PC-3 (cell line): ENCODE measurements at regions not wholly inside any gene's neighbourhood (a gene's known extent, or its start where the extent isn't known, plus 50 kb on each side); places are given as distances from the start of the nearest gene placed in this dataset.

Experiments used
- ATAC-seq: fragments of 200-7000 bp; cut with Tn5 transposase; 2 replicates; pipeline ENCODE4 v1.9.1; 2020; ENCODE audit warnings: mild to moderate bottlenecking, moderate library complexity
- BruUV-seq: library from RNA; stranded (reverse); fragments of 400-500 nt; replicated peaks from 2 replicates; lab custom pipeline; 2021; lab: Mats Ljungman, UMichigan
- CTCF ChIA-PET: fragments of 300-600 bp; sonication (Branson Sonifier 250); formaldehyde crosslinking; loops from one replicate; lab custom pipeline; 2022; ENCODE audit warnings: antibody characterized with exemption; lab: Charles Lee
- POLR2A ChIA-PET: fragments of 300-600 bp; sonication (Branson Sonifier 250); formaldehyde crosslinking; loops from one replicate; lab custom pipeline; 2022; ENCODE audit warnings: antibody characterized with exemption; ENCODE audit not compliant: unreplicated experiment; lab: Charles Lee
- DNase-seq: peaks from one replicate; pipeline ENCODE4 v3.0.0-alpha.2; 2015
- H2AFZ ChIP-seq: fragments of 300-600 bp; sonication (generic); 2 replicates; pipeline ENCODE4 v1.6.0; 2016; ENCODE audit warnings: antibody characterized with exemption, low read length
- H3F3A ChIP-seq: fragments of 300-600 bp; sonication (generic); one replicate; pipeline ENCODE4 v1.6.0; 2017; ENCODE audit warnings: antibody characterized with exemption, low read length, control low read depth, mild to moderate bottlenecking; ENCODE audit not compliant: unreplicated experiment
- H3K27ac ChIP-seq: fragments of 300-600 bp; sonication (generic); 2 replicates; pipeline ENCODE4 v1.5.1; 2016; ENCODE audit warnings: mild to moderate bottlenecking, low read length
- H3K27me3 ChIP-seq: fragments of 300-600 bp; sonication (generic); 2 replicates; pipeline ENCODE4 v1.6.1; 2016; ENCODE audit warnings: low read length, mixed read lengths
- H3K36me3 ChIP-seq: fragments of 300-600 bp; sonication (generic); 2 replicates; pipeline ENCODE4 v1.6.1; 2016; ENCODE audit warnings: low read depth, mixed run types, low read length, mixed read lengths
- H3K4me1 ChIP-seq: fragments of 300-600 bp; sonication (generic); 2 replicates; pipeline ENCODE4 v1.5.1; 2016; ENCODE audit warnings: low read length; ENCODE audit not compliant: insufficient read depth
- H3K4me2 ChIP-seq: fragments of 300-600 bp; sonication (generic); 2 replicates; pipeline ENCODE4 v1.6.0; 2016; ENCODE audit warnings: low read length
- H3K4me3 ChIP-seq: fragments of 300-600 bp; sonication (generic); 2 replicates; pipeline ENCODE4 v1.5.1; 2016; ENCODE audit warnings: mild to moderate bottlenecking, low read length, mixed read lengths
- H3K79me2 ChIP-seq: fragments of 300-600 bp; sonication (generic); 2 replicates; pipeline ENCODE4 v1.6.1; 2017; ENCODE audit warnings: low read length, mixed read lengths
- H3K9ac ChIP-seq: fragments of 300-600 bp; sonication (generic); 2 replicates; pipeline ENCODE4 v1.6.0; 2016; ENCODE audit warnings: mild to moderate bottlenecking, low read length
- H3K9me2 ChIP-seq: fragments of 300-600 bp; sonication (generic); replicated peaks from 2 replicates; pipeline ENCODE4 v1.6.1; 2016; ENCODE audit warnings: mixed run types, low read length, mixed read lengths
- H3K9me3 ChIP-seq: fragments of 300-600 bp; sonication (generic); 2 replicates; pipeline ENCODE4 v1.6.1; 2016; ENCODE audit warnings: low read length, mixed read lengths
- H4K20me1 ChIP-seq: fragments of 300-600 bp; sonication (generic); 2 replicates; pipeline ENCODE4 v1.6.1; 2016; ENCODE audit warnings: low read length, mixed read lengths
- CTCF ChIP-seq: fragments of 300-600 bp; sonication (generic); conservative IDR thresholded peaks from 2 replicates; pipeline ENCODE4 v1.5.1; 2017; ENCODE audit warnings: antibody characterized with exemption, low read depth, mild to moderate bottlenecking, low read length
- EZH2 ChIP-seq: fragments of 300-600 bp; sonication (generic); IDR thresholded peaks from one replicate; pipeline ENCODE4 v1.6.1; 2017; ENCODE audit warnings: antibody characterized with exemption, mild to moderate bottlenecking, low read length; ENCODE audit not compliant: unreplicated experiment
- EZH2phosphoT487 ChIP-seq: fragments of 300-600 bp; sonication (generic); IDR thresholded peaks from 2 replicates; pipeline ENCODE4 v1.6.1; 2018; ENCODE audit warnings: mild to moderate bottlenecking, antibody characterized with exemption, low read length, borderline replicate concordance
- intact Hi-C: fragments of 100-400 bp; cut with micrococcal nuclease; formaldehyde crosslinking; loops from 2 replicates; pipeline ENCODE4 v1.9.0; 2023

DNA sequence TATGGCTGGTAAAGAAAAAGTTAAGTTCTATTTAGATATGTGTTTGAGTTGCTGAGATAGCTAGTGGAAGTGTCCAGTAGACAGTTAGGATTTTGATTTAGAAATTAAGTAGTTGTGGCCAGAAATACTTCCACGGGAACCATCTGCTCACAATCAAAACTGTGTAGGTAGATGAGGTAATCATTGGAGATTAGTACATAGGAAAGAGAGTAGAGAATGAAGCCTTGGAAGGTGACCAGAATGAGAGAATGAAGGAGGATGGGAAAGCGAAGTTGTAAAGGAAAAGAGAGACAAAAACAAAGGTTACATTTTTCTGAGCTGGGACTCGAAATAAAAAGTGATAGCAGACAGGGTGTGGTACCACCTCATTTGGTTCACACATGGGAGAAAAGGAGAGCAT, 296.9 kb upstream of the SORL1-AS1 start:
- POLR2A ChIA-PET: no interaction called here
- no peak overlapping the region for H2AFZ ChIP-seq
- no peaks in the 10 kb centered on the region for H4K20me1 ChIP-seq
- TF ChIP-seq EZH2: no peak
- TF ChIP-seq CTCF: no peak
- no peak for TF ChIP-seq EZH2phosphoT487
- H3F3A ChIP-seq: no peaks in the 10 kb centered on the region
- H3K9me3 ChIP-seq: no peaks in the 10 kb centered on the region
- BruUV-seq: no TSS peak
- no peak overlapping the region for H3K4me2 ChIP-seq
- CTCF ChIA-PET: no interaction called here
- H3K4me3 ChIP-seq: no peak overlapping the region
- no peaks in the 10 kb centered on the region for H3K9me2 ChIP-seq
- no peaks in the 10 kb centered on the region for H3K36me3 ChIP-seq
- H3K9ac ChIP-seq: no peak overlapping the region
- DNase-seq (no peak), ATAC-seq (no peak)
- H3K27me3 ChIP-seq: 0 out of 2 replicates have a peak, but pooled peaks cover 4% of the 10 kb centered on the region
- no peak overlapping the region for H3K27ac ChIP-seq
- H3K79me2 ChIP-seq: no peaks in the 10 kb centered on the region
- no peaks in the 10 kb centered on the region for H3K4me1 ChIP-seq
- intact Hi-C loops: no loop called here

DNA sequence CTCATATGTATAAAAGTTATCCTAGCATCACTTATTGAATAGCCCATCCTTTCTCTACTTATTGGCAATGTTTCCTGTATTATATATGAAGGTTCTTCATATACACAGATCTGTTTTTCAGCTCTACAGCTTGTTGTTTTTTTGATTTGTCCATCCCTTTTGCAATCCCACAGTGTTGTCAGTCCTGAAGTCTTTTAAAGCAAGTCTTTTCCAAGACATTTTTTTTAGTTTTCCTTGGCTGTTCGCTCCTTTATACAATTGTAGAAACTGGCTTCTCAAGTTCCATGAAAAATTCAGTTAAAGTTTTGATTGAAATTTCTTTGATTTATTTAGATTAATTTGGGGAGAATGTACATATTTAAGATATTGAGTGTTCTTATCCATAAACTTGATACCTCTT, 295.3 kb upstream of the SORL1-AS1 start:
- H3K36me3 ChIP-seq: no peaks in the 10 kb centered on the region

More for the DNA sequence above, 295.3 kb upstream of the SORL1-AS1 start:
- DNase-seq (no peak), ATAC-seq (no peak)
- H3K4me1 ChIP-seq: no peaks in the 10 kb centered on the region
- TF ChIP-seq EZH2 (no peak), CTCF (no peak), EZH2phosphoT487 (no peak)
- intact Hi-C loops: no loop called here
- H3K9me2 ChIP-seq: no peaks in the 10 kb centered on the region
- no peak overlapping the region for H3K4me3 ChIP-seq
- H3K27me3 ChIP-seq: 0 out of 2 replicates have a peak, but pooled peaks cover 4% of the 10 kb centered on the region
- no peaks in the 10 kb centered on the region for H3K79me2 ChIP-seq
- ChIA-PET CTCF (no interaction called here), POLR2A (no interaction called here)
- H3K9me3 ChIP-seq: no peaks in the 10 kb centered on the region
- no peak overlapping the region for H3K4me2 ChIP-seq
- no peak overlapping the region for H3K27ac ChIP-seq
- no peaks in the 10 kb centered on the region for H3F3A ChIP-seq
- H2AFZ ChIP-seq: no peak overlapping the region
- H3K9ac ChIP-seq: no peak overlapping the region
- H4K20me1 ChIP-seq: no peaks in the 10 kb centered on the region
- no TSS peak for BruUV-seq
